NCI-H510A (cell line): ENCODE measurements at regions not wholly inside any gene's neighbourhood (a gene's known extent, or its start where the extent isn't known, plus 50 kb on each side); places are given as distances from the start of the nearest gene placed in this dataset.
"Not testable (repeated sequence)": the region's sequence is repeated elsewhere in the genome, so short reads cannot be mapped to it uniquely, and the experiment has no call there.

ENCODE experiments used
- DNase-seq: peaks from one replicate; lab custom pipeline; 2025; lab: John Stamatoyannopoulos, UW

DNA sequence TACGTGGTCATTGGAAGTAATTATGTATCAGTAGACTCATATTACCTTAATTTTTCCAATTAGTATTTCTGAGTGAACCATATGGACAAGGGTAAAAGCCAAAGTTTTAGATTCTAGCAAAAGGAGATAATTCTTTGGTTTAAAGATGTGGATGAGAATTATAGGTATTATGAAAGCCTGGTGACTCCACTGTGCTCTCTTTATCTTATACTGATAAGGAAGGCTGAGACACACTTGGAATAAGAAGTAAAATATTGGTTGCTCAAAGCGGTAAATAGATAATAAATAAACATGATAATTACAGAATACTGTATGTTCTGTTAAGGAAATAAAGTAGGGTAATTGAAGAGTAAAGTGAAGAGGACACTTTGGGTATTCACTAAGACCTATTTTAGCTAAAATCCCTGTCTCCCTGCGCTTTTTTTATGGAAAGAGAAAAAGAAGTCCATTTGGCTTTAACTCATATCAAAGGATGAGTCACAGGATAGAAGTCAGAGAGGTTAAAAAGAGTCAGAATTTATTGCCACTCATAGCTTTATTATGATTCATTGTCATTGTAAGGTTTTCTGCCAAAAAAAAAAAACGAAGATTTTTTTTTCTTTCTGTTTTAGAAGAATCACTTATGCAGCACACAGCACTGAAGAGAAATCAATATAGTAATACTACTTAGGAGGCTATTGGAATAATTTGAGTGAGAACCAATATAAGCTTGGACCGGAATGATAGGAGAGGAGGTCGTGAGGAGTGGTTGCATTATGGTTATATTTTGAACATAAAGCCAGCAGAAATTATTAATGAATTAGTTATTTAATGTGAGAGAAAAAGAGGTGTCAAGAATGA lies 2463.1 kb downstream of the ARAP2 start:
- DNase-seq, result no peak

DNA sequence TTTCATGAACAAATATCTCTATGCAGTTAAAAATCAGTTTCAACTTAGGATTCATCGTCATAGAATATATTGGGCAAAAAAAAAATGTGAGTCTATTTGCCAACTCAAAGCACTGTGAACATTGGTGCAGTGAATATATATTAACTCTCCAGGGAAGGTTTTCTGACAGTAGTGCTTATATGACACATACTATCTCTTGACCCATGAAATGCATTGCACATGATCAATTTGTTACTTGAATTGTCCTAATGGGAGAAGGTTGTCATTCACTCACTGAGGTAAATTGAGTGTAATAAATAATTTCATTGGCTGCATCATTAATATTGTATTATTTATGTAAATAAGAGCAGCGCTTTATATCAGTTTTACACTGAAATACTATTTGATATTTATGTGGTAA lies 2458.5 kb downstream of the ARAP2 start:
- no peak for DNase-seq

DNA sequence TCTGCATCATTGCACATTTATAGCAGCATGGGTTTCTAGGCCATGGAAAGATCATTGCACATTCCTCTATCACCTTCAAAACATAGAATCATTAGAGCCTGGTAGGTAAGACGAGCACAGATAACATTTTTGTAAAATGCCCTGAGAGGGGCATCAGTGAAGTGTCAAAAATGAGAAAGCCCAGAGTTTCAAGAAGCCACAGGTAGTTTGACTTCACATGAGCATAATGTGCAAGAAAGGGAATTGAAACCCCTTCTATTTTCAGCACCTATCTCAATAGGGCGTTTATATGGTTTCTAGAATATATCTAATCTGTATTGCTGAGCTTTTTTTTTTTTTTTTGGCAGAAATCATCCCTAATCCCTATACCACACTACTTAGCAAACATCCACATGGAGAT lies 2441.7 kb downstream of the ARAP2 start:
- no peak for DNase-seq

DNA sequence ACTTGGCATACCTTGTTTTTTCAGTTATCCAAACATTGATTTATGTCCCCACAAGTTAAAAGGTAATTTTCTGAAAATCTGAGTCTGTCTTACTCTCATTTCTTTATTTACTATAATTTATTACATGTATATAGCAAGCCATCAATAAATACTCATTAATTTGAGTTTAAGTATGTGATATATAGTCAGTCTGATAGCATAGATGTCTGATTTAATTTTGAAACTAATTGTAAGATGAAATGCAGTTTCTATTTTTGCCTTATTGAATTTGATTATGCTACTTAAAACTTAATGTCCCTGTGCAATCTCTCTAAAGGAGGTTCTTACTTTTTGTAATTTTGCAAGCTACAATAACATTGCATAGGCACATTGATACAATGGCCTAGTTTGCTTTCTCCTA lies 2418.6 kb downstream of the ARAP2 start:
- DNase-seq, result no peak

DNA sequence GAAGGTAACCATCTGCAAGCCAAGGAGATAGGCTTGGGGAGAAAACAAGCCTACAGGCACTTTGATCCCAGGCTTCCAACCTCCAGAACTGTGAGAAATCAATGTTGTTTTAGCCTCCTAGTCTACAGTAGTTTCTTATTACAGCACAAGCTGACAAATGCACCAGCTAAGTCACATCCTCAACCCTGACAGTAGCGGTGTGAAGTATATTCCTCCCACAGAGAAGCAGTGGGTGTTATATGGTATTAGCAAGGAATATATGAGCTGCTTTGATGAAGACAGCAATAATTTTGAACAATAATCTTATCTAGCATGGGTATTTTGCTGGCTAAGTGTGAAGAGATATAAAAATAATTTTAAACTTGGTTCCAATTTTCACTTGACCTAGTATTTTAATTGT lies 2415.0 kb downstream of the ARAP2 start:
- not testable (repeated sequence) for DNase-seq

DNA sequence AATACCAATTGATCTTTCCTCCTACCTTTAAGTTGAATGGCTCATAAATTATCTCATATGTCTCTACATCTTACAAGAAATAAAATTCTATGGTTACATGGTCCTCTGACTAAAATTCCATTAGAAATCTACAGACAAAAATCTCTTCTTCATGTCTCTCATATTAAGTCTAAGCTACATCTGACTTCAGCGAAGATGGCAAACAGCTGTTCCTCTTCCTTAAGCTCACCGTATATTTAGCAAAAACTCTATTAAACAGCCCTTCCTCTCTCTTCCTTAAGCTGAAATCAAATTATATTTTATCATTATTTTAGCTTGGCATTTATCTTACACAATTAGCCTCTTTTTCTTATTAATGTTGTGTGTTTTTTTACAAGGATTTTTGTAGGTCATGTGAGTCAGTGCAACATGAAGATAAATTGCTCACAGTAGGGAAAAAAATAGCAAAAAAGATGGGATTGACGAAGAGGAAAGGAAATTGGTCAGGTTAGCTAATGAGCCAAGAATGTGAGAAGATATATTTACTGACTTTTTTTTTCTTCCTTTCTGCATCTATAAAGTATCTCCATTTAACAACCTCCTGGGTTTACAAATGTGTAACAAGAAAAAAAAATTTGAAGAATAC lies 2412.8 kb downstream of the ARAP2 start:
- DNase-seq, result no peak

DNA sequence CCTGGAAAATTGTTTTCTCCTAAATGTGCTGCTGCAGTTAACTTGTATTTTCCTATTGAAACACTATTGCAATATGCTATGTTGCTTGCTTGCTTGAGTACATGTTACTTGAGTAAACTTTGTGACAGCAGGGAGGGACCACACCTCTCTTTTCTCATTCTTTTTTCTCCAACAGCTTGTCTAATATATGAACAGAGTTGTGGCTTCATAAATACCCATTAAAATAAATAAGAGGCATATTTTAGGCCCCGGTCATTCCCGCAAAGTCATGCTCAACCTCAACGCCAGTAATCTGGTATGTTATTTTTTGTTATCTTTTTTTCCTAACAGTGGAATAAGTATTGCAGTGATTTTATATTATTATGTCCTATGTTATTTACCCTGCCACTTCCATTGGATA lies 2408.6 kb downstream of the ARAP2 start:
- not testable (repeated sequence) for DNase-seq

DNA sequence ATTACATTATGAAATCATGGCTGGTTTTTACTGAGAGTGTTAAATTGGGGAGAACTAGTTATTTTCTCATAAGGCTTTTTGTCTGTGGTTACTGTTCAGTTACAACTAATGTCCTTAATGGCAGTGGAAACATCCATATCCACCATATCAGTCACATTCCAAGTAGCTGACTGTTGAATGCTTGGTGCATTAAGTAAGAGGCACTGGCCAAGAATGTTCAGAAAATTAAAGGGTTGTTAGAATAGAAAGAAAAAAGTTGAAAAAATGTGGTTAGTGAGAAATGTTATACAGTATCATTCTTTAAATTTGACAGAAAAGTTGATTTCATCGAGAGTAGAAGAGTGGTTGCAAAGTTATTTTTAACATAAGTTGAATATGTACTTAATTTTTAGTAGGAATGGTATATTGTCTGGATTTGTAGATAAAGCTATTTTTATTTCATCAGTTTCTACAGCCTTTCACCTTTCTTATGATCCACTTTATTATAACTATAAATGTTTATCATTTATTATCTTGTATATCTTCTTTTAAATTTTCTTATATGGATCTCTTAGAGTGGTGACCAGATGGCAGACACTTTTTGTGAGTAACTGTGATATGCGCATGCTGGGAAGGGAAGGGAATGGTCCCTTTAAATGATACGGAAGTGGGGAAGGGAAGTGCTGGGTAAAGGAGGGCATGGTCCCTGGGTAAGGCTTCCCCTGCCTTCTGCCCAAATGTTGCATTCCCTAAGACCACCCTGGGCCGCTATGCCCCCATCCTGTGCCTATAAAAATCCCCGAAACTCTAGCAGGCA lies 2407.1 kb downstream of the ARAP2 start:
- DNase-seq, result no peak

DNA sequence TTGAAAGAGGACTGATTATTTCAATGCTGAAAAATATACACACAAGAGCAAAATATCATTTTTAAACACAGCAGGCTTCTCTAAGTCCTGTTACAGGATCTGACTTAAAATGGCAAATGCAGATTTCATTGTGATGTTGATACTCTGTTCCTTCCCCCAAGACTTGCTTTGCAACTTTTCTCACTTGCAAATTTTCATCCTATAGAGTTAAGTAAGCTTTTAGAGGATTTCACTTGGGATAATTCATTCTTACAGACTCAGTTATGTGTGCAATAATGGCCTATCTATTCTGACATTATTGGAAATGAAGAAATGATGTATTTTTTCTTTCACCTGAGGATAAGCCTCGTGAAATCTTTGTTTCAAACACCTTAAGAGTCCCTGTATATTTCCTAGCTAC lies 2403.2 kb downstream of the ARAP2 start:
- no peak for DNase-seq

DNA sequence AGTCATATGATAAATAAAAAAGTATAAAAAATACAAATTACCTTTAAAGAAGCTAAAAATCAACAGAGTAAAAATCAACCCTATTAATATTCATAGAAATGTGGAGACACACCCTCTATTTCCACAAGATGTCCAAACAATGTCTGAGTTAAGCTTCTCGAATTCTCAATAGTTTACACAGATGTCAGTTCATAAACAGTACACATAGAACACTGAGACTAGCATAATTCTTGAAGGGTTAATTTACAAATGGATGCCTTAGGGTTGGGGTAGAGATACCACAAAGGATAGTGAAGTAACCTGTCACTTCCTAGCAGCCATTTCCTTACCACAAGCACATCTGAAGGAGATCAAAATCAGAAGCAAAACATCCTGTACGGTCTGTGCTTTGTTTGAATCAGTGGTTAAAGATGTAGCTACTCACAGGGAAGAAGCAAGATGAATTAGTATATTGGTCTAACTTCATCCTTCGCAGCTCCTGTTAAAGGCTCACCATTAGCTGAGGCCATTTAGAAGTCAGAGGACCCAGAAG lies 2393.9 kb downstream of the ARAP2 start:
- no peak for DNase-seq

DNA sequence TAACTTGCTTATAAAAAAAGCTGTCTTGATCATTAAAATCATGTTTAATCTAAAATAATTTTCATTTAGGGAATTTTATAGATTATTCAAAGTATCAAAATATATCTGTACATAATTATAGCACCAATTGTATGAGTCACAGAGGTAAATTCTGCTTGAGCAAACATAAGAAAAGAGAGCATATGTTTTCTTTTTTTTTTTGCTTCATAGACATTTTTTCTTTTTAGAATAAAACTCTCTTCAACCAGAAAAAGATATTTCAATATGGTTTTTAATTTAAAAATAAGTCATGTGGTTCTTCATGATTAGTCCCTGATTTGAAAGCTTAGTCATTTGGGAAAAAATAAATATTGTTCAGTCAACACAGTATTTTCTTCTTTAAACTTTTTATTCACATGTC lies 2390.6 kb downstream of the ARAP2 start:
- not testable (repeated sequence) for DNase-seq

DNA sequence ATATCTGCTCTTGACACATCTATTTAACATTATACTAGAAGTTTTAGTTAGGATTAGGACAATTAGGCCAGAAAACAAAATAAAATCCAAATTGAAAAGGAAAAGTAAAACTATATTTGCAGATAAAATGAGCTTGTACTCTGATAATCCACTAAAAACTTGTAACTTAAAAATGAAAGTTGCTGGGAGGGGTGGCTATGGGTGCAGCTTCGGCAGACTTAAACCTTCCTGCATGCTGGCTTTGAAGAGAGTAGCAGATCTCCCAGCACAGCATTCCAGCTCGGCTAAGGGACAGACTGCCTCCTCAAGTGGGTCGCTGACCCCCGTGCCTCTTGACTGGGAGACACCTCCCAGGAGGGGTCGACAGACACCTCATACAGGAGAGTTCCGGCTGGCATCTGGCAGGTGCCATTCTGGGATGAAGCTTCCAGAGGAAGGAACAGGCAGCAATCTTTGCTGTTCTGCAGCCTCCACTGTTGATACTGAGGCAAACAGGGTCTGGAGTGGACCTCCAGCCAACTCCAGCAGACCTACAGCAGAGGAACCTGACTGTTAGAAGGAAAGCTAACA lies 2379.9 kb downstream of the ARAP2 start:
- DNase-seq, result no peak

DNA sequence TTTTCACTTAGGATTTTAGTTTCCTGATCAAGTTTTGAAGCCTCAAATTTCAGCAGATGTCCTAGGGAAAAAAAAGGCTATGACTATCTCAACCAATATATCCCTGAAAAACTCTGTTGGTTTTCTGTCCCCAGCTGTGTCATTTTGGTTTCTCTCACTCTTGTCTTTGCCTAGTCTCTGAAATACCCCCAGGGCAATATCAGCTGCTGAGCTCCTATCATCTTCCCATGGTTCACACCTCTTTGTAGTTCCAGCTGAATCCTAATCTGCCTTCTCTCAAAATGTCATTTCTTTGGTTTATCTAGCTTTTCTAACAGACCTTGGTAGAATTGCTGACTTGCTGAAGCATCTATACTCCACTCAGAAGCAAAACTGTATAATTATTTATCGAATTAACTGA lies 2370.5 kb downstream of the ARAP2 start:
- DNase-seq, result no peak

DNA sequence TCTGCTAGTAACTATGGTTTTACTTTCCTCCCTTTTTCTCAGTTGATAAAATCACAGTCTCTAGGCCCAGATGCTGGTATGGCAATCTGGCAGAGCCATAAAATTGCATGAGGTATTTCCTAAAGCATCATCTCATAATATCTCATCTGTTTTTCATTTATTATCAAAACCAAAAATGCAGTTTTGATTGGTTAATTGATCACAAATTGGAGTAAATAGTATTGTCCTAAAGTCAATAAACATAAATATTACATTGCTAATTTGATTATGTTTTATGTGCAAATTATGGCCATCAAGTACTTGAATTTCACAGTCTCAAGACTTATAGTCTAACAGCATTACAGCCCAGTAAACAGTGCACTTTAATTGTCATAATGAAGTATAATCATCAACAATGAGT lies 2365.6 kb downstream of the ARAP2 start:
- DNase-seq, result no peak

DNA sequence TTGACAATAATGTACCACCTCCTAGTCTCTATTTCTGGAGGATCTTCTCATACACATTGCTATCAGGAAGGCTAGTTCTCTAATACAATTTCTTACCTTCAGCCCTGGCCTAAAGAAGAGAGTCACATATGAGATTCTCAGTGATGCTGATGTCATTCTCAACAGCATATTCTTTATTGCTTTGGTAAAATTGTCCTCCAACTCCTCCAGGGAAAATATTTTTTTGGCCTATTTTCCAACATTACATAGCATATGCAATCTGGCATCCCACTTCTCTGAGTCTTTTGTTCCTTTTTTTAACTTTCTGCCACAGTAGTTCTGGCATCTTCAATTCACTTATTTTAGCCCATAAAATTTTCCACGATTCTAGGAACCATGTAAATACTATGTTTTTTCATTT lies 2363.1 kb downstream of the ARAP2 start:
- DNase-seq, result no peak

DNA sequence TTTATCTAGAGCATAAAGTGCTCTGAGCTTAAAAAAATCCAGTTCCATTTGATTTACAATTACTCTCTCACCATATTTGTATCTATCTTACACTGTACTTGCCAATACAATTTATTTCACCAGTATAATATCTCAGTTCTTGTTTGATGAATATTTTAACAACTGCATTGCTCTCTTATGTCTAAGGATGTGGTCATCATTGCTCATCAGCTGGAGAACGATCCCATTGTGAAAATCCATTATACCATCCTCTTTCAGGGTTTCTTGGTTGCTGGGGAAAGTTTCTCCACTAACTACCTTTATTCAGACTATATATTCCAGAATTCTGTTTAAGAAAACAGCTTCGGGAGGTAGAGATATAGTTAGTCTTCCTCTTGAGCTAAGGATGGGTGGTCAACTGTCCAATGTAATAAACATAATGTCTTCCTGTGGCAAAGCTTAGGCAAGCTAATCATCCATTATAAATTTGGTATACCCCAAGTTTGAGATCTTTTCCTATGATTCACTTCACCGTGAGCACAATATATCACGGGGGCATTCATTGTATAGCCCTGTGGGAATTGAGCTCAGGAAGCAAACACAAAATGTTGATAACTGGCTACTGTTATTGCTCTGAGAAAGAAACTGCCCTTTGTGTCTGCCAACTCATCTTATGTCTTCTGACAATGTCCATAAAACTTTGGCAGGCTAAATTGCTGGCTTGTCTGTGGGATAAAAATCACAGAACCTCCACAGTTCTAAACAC lies 2361.9 kb downstream of the ARAP2 start:
- DNase-seq, result no peak

DNA sequence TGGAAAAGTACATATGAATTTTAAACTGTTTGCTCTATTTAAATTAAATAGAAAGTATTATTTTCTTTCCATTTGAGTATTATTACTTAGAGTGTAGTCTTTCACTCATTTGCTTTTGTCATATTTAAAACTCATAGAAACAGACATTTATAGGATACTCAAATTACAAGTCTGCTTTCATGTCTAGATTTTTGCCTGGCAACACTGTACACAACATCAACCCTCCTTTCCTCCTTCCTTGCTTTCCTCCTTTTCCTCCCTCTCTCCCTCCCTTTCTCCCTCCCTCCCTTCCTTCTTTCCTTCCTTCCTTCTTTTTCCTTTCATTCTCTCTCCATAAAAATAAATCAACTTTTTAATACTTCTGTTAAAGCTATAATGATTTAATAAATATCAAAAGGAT lies 2361.2 kb downstream of the ARAP2 start:
- no peak for DNase-seq

DNA sequence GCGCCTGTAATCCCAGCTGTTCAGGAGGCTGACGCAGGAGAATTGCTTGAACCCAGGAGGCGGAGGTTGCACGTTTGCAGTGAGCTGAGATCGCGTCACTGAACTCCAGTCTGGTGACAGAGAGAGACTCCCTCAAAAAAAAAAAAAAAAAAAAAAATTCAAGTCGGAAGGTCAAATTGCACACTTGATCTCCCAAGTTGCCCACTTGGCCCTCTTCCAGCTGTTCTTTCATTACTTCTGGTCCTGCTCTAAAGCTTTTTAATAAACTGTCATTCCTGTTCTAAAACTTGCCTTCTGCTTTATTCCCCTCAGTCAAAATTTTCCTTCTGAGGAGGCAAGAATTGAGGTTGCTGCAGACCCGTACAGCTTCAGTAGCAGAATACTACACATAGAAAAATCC lies 2358.0 kb downstream of the ARAP2 start:
- no peak for DNase-seq

DNA sequence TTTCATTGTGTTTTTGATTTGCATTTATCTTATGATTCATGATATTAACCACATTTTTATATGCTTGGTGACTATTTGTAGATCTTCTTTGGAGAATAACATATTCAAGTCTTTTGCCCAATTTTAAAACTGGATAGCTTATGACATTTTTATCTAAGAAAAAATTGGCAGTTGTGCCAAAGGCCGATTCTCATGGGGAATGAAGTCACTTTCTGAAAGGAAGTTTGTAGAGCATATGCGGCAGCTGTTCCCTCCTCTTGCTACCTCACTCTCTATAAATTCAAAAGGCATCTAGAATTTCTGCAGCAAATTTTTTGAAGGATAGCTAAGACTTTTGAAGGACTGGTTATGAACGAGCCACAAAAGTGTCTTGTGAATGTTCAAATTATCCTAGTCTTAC lies 2353.5 kb downstream of the ARAP2 start:
- DNase-seq, result no peak

DNA sequence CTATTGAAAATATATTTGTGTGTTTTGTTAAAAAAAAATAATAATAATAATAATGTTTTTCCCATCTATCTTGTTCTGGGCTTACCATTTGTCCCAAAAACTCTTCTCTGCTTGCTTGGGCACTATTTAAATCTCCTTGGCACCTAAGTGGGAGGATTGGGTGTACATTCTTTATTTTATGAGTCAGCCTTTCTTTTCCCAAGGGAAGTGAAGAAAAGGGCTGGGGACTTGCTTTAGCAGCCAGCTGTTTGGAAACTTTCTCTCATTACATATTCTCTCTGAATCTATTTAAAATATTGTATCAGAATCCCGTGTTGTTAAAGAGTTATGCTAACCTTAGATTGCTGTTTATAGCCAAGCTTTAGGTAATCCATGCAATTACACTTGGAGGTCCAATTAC lies 2332.4 kb downstream of the ARAP2 start:
- DNase-seq, result no peak

DNA sequence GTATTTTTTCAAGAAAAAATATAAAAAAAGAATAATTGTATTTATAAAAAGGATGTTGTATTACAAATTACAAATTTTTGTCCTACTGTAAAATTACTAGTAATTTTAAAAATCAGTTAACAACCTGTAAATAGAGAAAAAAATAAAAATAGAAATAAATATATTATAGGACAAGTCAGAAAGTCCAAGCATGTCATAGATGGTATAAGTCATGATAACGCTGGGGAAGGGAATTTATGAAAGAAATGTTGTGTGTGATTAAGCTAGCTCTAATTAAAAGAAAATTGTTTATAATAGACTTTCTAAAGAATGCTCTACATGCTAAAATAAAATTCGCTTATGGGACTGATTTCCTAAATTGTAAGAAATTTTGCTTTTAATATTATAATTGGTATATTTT lies 2329.9 kb downstream of the ARAP2 start:
- DNase-seq, result no peak

DNA sequence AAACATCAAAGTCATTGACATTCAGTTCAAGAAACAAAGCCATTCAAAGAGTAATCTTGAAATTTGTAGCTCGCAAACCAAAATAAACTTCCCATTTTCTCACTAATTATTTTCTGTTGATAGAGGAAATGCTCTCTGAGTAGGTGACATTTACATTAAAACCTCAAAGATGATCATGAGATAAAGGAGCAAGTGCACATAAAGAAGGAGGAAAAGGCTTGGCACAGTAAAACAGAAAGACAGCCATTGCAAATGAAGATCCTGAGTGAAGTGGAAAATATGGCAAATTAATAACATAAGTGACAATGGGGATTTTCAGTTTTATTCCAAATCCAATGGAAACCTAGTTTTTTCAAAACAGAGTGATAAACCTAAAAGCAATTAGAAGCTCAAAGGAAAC lies 2320.8 kb downstream of the ARAP2 start:
- DNase-seq, result no peak
